ENCODE measurements at regions not wholly inside any gene's neighbourhood (a gene's known extent, or its start where the extent isn't known, plus 50 kb on each side); places are given as distances from the start of the nearest gene placed in this dataset.
"Not testable (repeated sequence)": the region's sequence is repeated elsewhere in the genome, so short reads cannot be mapped to it uniquely, and the experiment has no call there.

- TF ChIP-seq, protein P1, sequence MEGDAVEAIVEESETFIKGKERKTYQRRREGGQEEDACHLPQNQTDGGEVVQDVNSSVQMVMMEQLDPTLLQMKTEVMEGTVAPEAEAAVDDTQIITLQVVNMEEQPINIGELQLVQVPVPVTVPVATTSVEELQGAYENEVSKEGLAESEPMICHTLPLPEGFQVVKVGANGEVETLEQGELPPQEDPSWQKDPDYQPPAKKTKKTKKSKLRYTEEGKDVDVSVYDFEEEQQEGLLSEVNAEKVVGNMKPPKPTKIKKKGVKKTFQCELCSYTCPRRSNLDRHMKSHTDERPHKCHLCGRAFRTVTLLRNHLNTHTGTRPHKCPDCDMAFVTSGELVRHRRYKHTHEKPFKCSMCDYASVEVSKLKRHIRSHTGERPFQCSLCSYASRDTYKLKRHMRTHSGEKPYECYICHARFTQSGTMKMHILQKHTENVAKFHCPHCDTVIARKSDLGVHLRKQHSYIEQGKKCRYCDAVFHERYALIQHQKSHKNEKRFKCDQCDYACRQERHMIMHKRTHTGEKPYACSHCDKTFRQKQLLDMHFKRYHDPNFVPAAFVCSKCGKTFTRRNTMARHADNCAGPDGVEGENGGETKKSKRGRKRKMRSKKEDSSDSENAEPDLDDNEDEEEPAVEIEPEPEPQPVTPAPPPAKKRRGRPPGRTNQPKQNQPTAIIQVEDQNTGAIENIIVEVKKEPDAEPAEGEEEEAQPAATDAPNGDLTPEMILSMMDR (IDR thresholded peaks at IDR 0.05) = not testable (repeated sequence)
- not testable (repeated sequence) for TF ChIP-seq POLR2AphosphoS5 (IDR thresholded peaks at IDR 0.05); EP300 (IDR thresholded peaks at IDR 0.05; ENCODE audit: low read depth); POLR2A (IDR thresholded peaks at IDR 0.05)
These were observed 665.2 kb downstream of the TRIB2 start for GRCh38 chr2:13381928-13382327.
